RWPE1 (cell line): ENCODE measurements at regions not wholly inside any gene's neighbourhood (a gene's known extent, or its start where the extent isn't known, plus 50 kb on each side); places are given as distances from the start of the nearest gene placed in this dataset.

Experiments used
- CTCF ChIA-PET: fragments of 350-600 bp; sonication (Branson Sonifier 250); formaldehyde crosslinking; extraction: SDS; loops from one replicate; lab custom pipeline; 2021; lab: Yijun Ruan, JAX
- POLR2A ChIA-PET: fragments of 400-600 bp; formaldehyde crosslinking; extraction: SDS; loops from one replicate; lab custom pipeline; 2020; ENCODE audit warnings: antibody characterized with exemption; ENCODE audit not compliant: low non-redundant PET; lab: Yijun Ruan, JAX
- DNase-seq: peaks from one replicate; pipeline ENCODE4 v3.0.0; 2012; ENCODE audit warnings: low spot score
- H3K27ac ChIP-seq: fragments of 450-650 bp; 2 replicates; pipeline ENCODE4 v1.5.1; 2017
- CTCF ChIP-seq: fragments of 450-650 bp; conservative IDR thresholded peaks from 2 replicates; pipeline ENCODE4 v1.5.1; 2017; ENCODE audit warnings: low read depth, mild to moderate bottlenecking

- DNase-seq = peak; percentile 4
- no peak overlapping the region for H3K27ac ChIP-seq
- TF ChIP-seq CTCF = no peak; the same call in 1 of the 2 replicates
- ChIA-PET POLR2A (no interaction called here), CTCF (interaction anchor here (0.6 kb wide), 1 partner anchor 157 kb away, joined by 3 read pairs; no protein-coding TSS in a partner anchor)
These were observed 522.0 kb upstream of the GJE1 start for GRCh38 chr6:141610741-141611140.

GRCh38 chr6:141607956-141608355 lies 524.8 kb upstream of the GJE1 start:
- no peak for TF ChIP-seq CTCF
- no peak overlapping the region for H3K27ac ChIP-seq
- POLR2A ChIA-PET = no interaction called here
- no peak for DNase-seq
- CTCF ChIA-PET = interaction anchor here (0.9 kb wide), 1 partner anchor 13 kb away, joined by 4 read pairs; no protein-coding TSS in a partner anchor

- CTCF ChIA-PET = no interaction called here
- H3K27ac ChIP-seq = no peak overlapping the region
- DNase-seq = no peak
- TF ChIP-seq CTCF = no peak
- POLR2A ChIA-PET = no interaction called here
These were observed 534.2 kb upstream of the GJE1 start for GRCh38 chr6:141598487-141598886.

- H3K27ac ChIP-seq = no peak overlapping the region
- ChIA-PET CTCF (interaction anchor here (0.6 to 0.9 kb wide), 3 partner anchors 13 to 244 kb away, joined by 4 to 5 read pairs (median 4); no protein-coding TSS in a partner anchor), POLR2A (no interaction called here)
- TF ChIP-seq CTCF = 0 out of 2 replicates have a peak, but pooled peaks have one; percentile 6
- DNase-seq = no peak
These were observed 537.9 kb upstream of the GJE1 start for GRCh38 chr6:141594874-141595273.

GRCh38 chr6:141593311-141593710 lies 539.4 kb upstream of the GJE1 start:
- TF ChIP-seq CTCF = no peak
- POLR2A ChIA-PET = no interaction called here
- CTCF ChIA-PET = interaction anchor here (0.7 kb wide), 1 partner anchor 270 kb away, joined by 7 read pairs; no protein-coding TSS in a partner anchor
- no peak overlapping the region for H3K27ac ChIP-seq
- no peak for DNase-seq

GRCh38 chr6:141587482-141588266 lies 545.1 kb upstream of the GJE1 start:
- POLR2A ChIA-PET = no interaction called here
- no peak for DNase-seq
- no peak overlapping the region for H3K27ac ChIP-seq
- no peak for TF ChIP-seq CTCF
- CTCF ChIA-PET = no interaction called here
